GM18867 (cell line): ENCODE measurements at regions not wholly inside any gene's neighbourhood (a gene's known extent, or its start where the extent isn't known, plus 50 kb on each side); places are given as distances from the start of the nearest gene placed in this dataset.

ENCODE experiments used
- ATAC-seq: cut with Tn5 transposase; IDR thresholded peaks from one replicate; pipeline ENCODE4 v1.9.1; 2021; ENCODE audit warnings: mild to moderate bottlenecking, moderate library complexity; ENCODE audit not compliant: unreplicated experiment

DNA sequence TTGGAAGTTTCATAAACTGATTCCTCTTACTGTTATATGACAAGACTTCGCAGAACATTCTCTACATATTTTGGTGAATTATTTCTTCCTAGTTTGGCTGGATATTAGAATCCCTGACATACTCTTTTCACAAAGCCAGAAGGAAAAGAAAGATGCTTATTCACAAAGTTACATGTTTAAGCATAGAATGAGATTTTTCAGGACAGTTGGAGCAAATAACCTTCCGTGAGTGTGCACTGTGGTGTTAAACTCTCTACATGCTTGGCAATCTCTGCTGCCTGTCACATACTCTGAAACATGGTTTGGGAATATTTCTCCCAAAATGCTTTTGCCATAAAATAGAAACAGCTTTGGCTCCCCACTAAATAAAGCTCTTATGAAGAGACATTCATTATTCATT lies 230.0 kb upstream of the MTNR1B start:
- ATAC-seq = no peak

DNA sequence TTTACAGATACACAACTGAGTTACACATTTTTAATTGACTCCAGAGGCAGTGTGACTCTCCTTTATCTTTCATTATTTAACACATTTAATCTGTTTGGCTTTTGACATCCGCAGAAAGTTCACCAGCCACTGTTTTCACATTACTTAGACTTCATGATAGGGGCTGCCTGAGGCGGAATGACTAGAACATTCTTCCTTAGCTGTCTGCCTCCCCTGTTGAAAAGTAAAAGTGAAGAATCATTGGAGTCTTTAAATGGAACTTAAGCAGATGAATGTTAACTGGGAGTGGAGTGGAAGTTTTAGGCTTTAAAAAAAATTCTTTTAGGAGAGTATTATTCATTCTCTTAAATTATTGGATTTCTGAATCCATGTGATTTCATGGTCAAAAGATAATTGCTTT lies 229.2 kb upstream of the MTNR1B start:
- ATAC-seq = no peak

DNA sequence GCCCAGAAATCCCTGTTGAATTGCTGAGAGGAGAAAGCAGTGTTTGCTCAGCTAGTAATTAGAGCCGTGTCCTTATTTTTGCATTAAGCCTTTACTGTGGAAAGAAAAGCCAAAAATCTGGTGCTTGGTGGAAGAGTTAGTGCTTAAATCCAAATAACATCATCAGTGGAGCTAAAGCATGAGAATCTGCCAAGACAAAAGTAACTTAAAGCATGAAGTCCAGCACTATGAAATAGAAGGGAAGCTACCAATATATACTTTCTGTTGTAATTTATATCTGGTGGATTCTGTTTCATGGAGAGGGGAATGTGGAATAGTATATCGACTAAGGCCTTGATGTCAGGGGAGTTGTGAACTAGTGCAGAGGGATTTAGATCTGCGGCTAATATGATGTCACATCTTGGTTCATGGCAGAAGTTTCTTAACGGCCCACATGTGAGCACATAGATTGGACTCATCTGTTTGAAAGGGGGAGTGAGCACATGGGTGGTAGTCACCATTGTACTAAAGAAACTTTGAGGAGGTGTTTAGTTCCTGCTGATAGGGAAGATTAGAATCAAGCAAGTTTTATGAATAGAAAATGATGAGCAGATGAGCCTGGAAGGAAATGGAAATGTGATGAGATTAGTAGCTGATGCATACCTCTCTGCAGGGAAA lies 224.4 kb upstream of the MTNR1B start:
- ATAC-seq = no peak

DNA sequence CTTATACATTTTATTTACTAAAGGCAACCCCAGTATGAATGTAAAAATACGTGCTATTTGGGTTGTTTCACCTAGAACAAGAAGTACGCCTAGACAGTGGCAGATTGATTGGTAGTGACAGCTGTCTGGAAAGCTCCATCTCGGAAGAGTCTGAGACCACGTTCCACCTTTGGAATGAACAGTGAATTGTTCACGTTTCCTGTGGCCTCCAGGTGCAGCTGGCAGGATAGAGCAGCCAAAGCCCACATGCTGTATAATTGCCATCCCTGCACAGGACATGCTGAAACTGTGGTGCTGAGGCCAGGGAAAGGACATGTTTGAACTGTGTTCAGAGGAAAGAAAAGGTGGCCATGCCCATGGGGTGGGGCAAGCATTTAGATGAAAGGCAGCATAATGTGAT lies 218.7 kb upstream of the MTNR1B start:
- ATAC-seq = no peak

DNA sequence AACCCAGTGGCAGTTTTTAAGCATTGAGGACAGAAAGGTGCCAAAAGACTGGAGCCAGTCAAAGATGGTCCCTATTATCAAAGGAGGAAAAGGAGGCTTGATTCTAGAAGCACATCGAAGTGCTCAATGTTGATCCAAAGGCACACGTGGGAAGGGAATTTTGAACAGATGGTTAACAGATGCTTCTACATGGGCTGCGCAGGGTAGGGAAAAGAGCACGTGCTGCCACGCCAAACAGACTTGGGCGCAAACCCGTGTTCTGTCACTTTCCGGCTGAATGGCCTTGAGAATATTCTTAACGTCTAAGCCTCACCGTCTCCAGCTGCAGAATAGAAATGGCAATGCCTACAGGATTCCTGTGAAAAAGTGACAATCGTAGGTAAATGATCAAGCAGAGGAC lies 217.9 kb upstream of the MTNR1B start:
- no peak for ATAC-seq

DNA sequence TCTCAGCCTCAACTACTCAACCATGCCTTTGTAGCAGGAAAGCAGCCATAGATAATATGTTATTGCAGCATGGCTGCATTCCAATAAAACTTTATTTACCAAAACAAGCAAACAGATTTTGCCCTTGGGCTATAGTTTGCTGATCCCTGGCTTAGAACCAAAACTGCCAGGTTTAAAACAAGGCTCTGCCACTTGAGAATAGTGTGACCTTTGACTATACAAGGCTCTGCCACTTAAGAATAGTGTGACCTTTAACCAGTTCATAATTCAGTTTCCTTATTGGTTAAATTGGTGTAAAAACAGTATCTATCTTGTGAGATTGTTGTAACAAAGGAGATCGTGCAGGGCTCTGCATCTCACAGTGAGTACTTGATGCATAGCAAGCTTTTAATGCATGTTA lies 217.3 kb upstream of the MTNR1B start:
- no peak for ATAC-seq

DNA sequence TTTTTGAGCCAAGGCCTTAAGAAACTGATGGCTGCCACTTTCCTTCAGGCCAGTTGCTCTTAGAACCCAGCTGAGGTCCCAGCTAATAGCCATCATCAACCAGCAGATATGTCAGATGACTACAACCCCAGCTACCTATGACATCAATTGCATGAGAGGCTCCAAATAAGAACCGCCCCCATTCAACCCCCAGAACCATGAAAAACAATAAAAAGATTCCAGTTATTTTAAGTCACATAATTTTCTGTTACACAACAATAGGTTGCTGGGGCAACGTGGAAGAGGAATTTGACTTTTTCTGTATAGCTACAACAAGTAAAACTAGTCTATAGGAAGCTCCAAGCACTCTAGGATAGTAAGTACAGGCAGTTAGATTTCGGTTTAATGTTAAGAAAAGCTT lies 216.3 kb upstream of the MTNR1B start:
- no peak for ATAC-seq

DNA sequence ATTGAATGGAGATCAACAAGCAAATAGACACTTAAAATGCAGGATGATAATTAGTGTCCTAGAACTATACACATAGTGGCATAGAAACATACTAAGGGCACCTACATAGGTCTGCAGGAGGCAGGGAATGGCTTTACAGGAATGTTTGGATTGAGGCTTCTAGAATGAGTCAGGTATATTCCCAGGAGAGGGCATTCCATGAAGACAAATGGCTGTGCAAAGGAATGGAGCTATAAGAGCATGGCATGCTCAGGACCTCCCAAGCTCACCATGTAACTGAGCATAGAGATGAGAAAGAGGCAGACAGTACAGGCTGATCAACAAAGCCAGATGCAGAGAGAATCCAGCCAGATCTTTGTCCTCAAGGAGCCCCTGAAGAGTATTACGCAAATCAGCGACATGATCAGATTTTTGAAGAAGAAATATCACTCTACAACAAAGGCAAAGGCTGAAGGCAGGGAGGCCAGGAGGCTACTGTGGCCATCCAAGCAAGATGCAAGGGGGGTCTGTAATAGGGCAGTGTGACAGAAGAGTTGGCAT lies 211.1 kb upstream of the MTNR1B start:
- ATAC-seq = no peak

DNA sequence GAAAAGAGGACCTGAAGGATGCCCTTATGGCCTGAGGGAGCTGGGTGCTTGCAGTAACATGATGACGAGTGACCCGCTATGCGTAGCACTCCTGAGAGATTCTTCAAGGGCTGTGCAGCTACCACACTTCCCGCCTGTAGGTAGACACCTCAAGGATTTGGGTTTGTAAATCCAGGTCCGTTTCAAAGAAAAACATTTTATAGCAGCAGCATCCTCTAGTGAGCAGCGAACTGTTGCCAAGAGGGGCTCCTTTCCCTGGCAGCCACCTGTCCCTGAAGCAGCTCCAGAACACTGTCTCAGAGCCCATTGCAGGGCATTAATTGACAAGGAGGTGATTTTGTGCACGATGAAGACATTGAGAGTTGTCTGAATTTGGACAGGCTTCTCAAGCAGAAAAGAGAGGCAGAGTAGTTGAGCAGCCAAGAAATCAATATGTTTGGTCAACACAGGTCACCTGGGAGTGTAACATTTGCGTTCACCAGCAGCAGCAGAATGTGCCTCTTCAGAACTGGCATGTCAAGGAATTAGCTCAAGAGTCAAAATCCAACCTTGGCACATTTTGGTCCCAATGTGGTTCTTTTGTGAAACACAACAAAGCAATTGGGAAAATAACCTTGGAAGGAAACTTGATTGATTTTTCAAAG lies 209.8 kb upstream of the MTNR1B start:
- no peak for ATAC-seq

DNA sequence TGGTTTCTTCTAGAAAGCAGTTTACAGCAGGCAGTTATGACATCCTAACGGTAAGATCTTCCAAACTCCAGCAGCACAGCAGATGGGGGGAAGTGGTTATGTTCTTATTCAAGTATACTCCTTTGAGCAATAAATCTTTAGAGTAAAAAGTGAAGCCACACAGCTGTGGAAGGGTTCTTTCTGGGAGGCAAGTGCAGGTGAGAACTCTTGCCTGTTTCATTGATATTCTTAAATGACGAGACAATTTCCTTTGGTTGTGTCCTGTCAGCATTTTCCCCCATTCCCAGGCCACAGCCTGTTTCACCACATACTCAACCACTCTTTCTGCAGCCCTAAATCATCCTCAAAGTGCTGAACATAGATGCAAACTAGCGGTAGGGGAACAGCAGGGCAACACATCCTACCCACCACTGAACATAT lies 207.3 kb upstream of the MTNR1B start:
- no peak for ATAC-seq

DNA sequence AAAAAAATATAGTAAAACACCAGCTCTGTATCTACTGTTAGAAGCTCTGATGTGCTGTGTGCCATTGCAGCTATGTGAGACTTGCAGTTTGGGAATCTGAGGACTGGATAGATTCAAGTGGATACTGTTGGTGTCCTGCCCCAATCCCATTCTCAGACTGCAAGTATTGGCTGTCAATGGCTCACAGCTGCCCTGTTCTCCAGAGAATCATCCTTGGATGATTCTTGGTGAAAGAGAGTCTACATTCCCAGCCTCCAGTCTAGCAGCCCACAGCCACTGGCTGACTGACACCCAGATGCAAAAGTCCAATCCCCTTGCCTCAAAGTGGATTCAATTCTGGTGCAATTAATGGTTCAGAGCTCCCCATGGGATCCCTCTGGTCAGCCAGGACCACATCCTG lies 206.1 kb upstream of the MTNR1B start:
- no peak for ATAC-seq

DNA sequence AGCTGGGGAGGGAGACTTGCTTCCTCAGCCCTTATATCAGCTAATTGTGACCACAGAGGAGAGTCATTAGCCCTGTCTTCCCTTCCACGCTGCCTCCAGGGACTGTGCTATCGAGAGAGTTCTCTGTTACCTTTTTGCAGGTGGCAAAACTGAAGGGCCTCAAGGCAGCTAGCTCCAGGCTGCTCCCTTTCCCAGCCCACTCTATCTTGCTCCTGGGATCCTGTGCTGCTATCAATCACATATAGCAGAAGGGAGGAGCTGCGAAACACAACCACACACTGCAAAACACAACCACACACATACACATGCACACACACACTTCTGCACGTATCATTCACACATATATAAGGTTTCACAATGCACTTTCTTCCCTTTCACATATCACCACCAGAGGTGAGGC lies 205.3 kb upstream of the MTNR1B start:
- ATAC-seq = no peak

DNA sequence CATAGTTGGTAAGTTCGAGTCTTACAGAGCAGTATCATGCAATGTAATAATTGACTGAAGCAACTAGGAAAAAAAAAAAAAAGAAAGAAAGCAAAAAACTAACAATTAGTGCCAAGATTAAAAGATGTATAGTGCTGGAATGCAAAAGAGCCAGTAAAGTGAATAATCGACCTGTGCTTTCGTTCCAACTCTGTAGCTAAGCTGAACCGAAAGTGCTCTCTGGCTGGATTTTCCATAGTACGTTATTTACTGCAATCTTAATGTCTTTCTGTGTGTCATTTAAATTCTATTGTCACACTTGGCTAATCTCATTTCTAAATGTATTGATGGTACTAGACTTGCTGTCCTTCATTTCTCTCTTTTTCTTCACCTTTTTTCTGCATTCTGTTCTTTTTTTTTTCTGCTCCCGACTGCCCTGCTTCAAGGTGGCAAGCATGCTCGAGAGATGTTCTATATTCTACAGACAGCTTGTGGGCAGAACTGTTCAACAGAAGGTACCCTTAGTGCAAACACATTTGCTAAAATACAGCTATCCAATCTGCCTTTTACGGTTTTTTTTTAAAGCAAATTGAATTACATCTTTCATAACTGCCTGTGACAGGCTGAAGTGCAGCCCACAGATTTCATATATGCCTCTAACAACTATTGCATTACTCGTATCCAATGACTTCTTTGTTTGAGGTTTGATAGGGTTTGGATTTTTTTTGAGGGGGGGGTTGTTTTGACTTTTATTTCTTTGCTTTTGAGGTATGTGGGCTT lies 204.2 kb upstream of the MTNR1B start:
- no peak for ATAC-seq

DNA sequence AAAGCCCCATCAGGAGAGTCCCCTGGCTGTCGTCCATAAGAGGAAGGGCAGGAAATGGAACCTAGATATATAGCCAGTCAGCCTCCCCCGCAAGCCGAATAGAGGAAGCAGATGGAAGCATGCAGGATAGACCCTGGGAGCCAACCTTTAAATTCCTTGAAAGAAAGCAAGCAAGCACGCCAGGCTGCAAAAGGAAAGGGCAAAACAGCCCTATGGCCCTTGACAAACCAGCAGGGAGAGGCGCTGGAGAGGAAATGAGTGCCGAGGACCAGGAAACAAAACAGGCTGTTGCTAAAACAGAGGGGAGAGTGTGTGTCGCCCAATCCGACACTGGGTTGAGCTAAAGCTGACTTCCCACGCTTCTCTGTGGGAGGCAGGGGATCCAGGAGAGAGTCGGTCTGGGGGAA lies 203.5 kb upstream of the MTNR1B start:
- ATAC-seq = no peak

DNA sequence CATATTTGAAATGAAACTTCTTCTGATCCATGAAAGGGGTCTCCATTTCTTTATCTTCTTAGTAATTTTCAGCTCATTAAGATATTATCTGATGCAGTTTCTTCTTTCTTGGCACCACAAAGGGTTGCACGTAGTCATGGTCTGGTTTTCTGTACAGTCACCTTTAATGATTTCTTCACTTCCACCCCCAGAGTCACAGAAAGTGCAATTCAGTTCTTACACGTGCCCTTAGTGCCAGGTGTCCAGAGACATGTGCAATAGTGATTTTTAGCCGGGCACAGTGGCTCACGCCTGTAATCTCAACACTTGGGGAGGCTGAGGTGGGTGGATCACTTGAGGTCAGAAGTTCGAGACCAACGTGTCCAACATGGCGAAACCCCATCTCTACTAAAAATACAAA lies 202.8 kb upstream of the MTNR1B start:
- ATAC-seq = no peak

DNA sequence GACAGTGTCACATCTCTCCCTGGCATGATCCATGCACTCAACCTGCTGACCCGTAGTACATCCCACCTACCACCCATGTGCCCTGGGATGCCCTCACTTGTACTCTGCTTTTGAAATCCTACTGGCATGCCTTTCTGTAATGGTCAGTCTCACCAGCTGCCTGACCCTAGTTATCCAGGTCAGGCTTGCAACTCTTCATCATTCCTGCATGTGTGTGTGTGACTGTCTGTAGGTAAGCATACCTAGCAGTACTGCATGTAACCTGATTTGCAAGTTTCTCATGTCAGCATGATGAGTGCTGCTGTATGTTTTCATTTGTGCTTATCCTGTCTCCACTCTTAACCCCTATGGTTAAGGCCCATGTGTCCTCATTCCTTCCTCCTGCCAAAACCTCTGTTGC lies 202.0 kb upstream of the MTNR1B start:
- ATAC-seq = no peak

DNA sequence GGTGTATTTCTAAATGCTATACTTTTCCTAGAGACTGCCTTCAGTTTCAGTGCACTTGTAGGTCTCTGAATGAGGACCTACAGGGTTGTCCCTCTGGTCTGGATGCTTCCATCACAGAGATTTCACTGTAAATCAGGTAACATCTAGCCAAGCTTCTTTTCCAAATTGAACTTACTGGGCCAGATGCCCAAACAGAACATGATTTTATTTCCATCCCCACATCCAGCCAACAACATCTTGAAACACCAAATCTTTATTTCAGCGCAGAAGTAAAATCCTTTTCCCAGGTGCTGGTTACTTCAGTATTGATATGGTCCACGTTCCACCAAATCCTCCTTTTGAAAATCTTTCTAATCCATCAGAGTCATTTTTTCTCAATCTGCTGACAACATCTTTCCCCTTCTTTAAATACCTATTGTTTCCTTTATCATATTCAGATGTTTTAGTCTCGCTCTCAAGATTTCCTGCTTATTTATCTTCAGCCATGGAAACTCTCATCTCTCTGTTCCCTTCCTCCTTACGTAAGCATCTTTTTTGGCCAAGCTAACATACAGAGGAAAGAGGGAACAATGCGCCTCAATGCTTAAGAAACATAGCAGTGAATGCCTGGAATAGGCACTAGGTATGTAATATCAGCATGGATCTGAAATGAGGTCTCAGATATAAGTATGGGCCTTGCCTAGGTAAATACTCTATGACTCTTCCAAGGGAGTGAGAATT lies 201.2 kb upstream of the MTNR1B start:
- ATAC-seq = no peak

DNA sequence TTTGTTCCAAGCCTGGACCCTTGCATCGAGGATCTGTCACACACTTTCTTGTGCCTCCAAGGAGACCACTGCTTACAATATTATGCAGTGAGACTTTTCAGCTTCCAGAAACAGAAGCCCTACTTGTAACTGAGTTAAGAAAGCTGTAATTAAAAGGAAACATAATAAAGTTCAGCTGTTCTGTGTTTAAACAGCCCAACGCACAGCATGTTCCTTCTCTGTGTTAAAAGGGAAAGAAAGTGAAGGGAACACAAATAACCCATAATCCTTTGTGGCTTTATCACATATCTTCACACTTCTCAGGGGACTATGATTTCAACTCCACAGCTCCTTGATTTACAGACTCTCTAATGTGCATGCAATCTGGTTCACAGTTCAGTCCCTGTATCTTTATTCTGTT lies 200.3 kb upstream of the MTNR1B start:
- ATAC-seq = no peak

DNA sequence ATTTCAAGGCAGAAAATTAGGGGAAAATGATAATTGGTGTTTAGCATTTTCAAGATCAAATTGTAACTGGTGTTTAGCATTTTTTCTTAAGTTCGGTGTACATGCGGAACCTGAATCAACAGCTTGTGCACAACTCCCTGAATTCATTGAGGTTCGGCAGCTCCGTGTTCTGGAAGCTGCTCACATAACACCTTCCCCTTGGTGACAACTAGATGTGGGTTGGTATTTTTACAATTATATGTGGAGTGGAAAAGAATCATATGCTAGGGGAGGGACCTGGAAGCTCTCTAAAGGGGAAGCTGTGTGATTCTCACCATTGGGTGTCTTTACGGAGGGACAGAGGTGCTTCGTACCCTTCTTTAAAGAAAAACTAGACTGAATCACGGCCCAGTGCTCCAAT lies 199.0 kb upstream of the MTNR1B start:
- no peak for ATAC-seq

DNA sequence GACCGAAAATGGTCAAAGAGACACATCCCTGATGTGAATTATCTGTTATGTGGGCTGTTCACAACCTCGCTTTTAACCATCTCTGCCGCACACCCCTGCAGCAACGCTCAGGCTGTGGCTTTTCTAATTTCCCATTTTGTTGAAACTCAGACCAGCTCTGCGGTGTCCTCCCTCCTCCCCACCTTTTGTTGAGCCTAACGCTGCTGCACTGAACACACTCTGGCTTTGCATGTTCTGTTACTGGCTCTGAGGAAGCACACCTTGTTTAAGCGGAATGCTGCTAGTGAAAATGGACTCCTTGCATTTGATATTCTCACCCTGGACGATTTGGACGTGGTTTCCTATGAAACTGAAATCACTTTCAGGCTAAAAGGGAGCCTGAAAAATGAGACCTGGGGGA lies 198.5 kb upstream of the MTNR1B start:
- ATAC-seq = no peak

DNA sequence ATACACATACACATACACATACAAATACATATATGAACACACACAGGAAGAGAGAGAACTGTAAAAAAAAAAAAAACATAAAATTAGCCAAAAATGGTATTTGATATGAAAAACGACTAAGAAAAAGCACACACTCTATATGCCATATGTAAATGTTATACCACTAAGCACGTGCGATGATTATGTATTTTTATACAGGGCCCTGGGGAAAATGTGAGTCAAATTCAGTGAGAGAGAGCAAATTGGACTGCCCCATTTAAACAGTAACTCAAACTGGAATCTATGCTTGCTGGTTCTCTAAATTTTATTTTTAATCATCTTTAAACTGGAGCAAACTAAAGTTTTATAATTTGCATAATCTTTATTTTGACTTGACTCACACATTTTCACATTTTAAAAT lies 197.8 kb upstream of the MTNR1B start:
- no peak for ATAC-seq
